Tibial nerve (tissue), 3 donors: ENCODE measurements at regions not wholly inside any gene's neighbourhood (a gene's known extent, or its start where the extent isn't known, plus 50 kb on each side); places are given as distances from the start of the nearest gene placed in this dataset.

Experiments
- CTCF ChIP-seq, 5 experiments: fragments of 200-600 bp in 3 of 5; fragments of 450-650 bp in 2 of 5; sonication (generic) in 3 of 5; IDR thresholded peaks; one replicate each; pipeline ENCODE4 v1.5.1; 2016 to 2019; ENCODE audit warnings: antibody characterized with exemption in 5 of 5, mild to moderate bottlenecking in 3 of 5, moderate library complexity in 2 of 5
- POLR2A ChIP-seq, 2 donors: fragments of 450-650 bp; IDR thresholded peaks; one replicate each; pipeline ENCODE4 v1.6.1; 2017; ENCODE audit warnings: antibody characterized with exemption in 2 of 2, mild to moderate bottlenecking in 2 of 2, moderate library complexity in 2 of 2

GRCh38 chr18:29855637-29856036 lies 1186.9 kb downstream of the DSC3 start:
- TF ChIP-seq CTCF (IDR thresholded peaks at IDR 0.05) (no peak), POLR2A (IDR thresholded peaks at IDR 0.05) (no peak)
